ENCODE measurements at regions not wholly inside any gene's neighbourhood (a gene's known extent, or its start where the extent isn't known, plus 50 kb on each side); places are given as distances from the start of the nearest gene placed in this dataset.
"Not testable (repeated sequence)": the region's sequence is repeated elsewhere in the genome, so short reads cannot be mapped to it uniquely, and the experiment has no call there.

DNA sequence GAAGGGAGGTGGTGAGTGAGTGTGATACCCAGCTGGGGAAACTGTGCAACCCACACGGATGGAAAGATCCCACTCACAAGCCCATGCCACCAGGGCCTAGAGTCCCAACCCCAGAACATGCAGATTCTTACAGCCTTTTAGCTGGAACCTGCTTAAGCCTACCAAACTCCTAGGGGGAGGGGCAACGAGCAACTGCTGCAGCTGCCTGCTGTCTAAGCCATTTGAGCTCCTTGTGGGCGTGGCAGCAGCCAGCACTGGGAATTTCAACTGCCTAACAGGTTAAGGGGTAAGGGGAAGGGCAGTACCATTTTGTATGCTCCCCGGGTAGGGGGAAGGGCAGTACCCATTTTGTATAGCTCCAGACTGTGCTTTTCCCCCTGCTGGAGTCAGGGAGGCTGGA, 673.2 kb upstream of the BCHE start:
- no peak for DNase-seq (ENCODE audit: low spot score in 2 of 2)
- TF ChIP-seq POLR2A (IDR thresholded peaks at IDR 0.05) (no peak), POLR2AphosphoS5 (IDR thresholded peaks at IDR 0.05) (no peak), CTCF (IDR thresholded peaks at IDR 0.05) (no peak)

GRCh38 chr3:166500420-166500819, 663.2 kb upstream of the BCHE start:
- H3K27me3 ChIP-seq; H3K4me1 ChIP-seq; H3K27ac ChIP-seq; intact Hi-C loops (cut with DNase I; ENCODE audit: low total_unique reads); H3K9me3 ChIP-seq; DNase-seq (ENCODE audit: low spot score in 2 of 2); H3K4me3 ChIP-seq; H3K36me3 ChIP-seq: not testable (repeated sequence)

More for the DNA sequence above, 673.2 kb upstream of the BCHE start:
- H3K4me1 ChIP-seq: no peaks in the 10 kb centered on the region
- H3K27me3 ChIP-seq: no peaks in the 10 kb centered on the region
- H3K36me3 ChIP-seq: no peaks in the 10 kb centered on the region
- H3K27ac ChIP-seq: no peak overlapping the region
- intact Hi-C loops (cut with DNase I; ENCODE audit: low total_unique reads): no loop called here
- H3K4me3 ChIP-seq: no peak overlapping the region
- H3K9me3 ChIP-seq: peaks cover 5 to 16% of the 10 kb centered on the region in 2 donors

GRCh38 chr3:166499636-166500035, 662.4 kb upstream of the BCHE start:
- no peak for TF ChIP-seq POLR2A (IDR thresholded peaks at IDR 0.05)
- no peak for TF ChIP-seq CTCF (IDR thresholded peaks at IDR 0.05)
- TF ChIP-seq POLR2AphosphoS5 (IDR thresholded peaks at IDR 0.05): no peak
- H3K4me1 ChIP-seq: no peaks in the 10 kb centered on the region
- no peak overlapping the region for H3K4me3 ChIP-seq
- no peaks in the 10 kb centered on the region for H3K36me3 ChIP-seq
- H3K27me3 ChIP-seq: no peaks in the 10 kb centered on the region
- DNase-seq (ENCODE audit: low spot score in 2 of 2): no peak
- intact Hi-C loops (cut with DNase I; ENCODE audit: low total_unique reads): no loop called here
- no peaks in the 10 kb centered on the region for H3K9me3 ChIP-seq
- no peak overlapping the region for H3K27ac ChIP-seq

GRCh38 chr3:166498446-166498845, 661.2 kb upstream of the BCHE start:
- no peak for TF ChIP-seq CTCF (IDR thresholded peaks at IDR 0.05)
- TF ChIP-seq POLR2A (IDR thresholded peaks at IDR 0.05): no peak
- no peak for TF ChIP-seq POLR2AphosphoS5 (IDR thresholded peaks at IDR 0.05)
- intact Hi-C loops (cut with DNase I; ENCODE audit: low total_unique reads): no loop called here
- H3K27me3 ChIP-seq: no peaks in the 10 kb centered on the region

GRCh38 chr3:166489826-166490225, 652.6 kb upstream of the BCHE start:
- H3K9me3 ChIP-seq: no peaks in the 10 kb centered on the region
- no peaks in the 10 kb centered on the region for H3K4me1 ChIP-seq
- DNase-seq (ENCODE audit: low spot score in 2 of 2): no peak
- TF ChIP-seq POLR2AphosphoS5 (IDR thresholded peaks at IDR 0.05): no peak
- TF ChIP-seq CTCF (IDR thresholded peaks at IDR 0.05): no peak
- TF ChIP-seq POLR2A (IDR thresholded peaks at IDR 0.05): no peak
- intact Hi-C loops (cut with DNase I; ENCODE audit: low total_unique reads): no loop called here
- no peaks in the 10 kb centered on the region for H3K27me3 ChIP-seq
- H3K4me3 ChIP-seq: no peak overlapping the region
- no peaks in the 10 kb centered on the region for H3K36me3 ChIP-seq
- H3K27ac ChIP-seq: no peak overlapping the region

More at GRCh38 chr3:166498446-166498845, 661.2 kb upstream of the BCHE start:
- H3K4me1 ChIP-seq: no peaks in the 10 kb centered on the region
- DNase-seq (ENCODE audit: low spot score in 2 of 2): no peak
- H3K27ac ChIP-seq: no peak overlapping the region
- H3K36me3 ChIP-seq: no peaks in the 10 kb centered on the region
- H3K4me3 ChIP-seq: no peak overlapping the region
- H3K9me3 ChIP-seq: no peaks in the 10 kb centered on the region

All from breast epithelium (tissue), 4 donors.